ENCODE measurements at regions not wholly inside any gene's neighbourhood (a gene's known extent, or its start where the extent isn't known, plus 50 kb on each side); places are given as distances from the start of the nearest gene placed in this dataset.

- TF ChIP-seq JUND (IDR thresholded peaks at IDR 0.05; ENCODE audit: low read length) (no peak), RXRA (IDR thresholded peaks at IDR 0.05; ENCODE audit: insufficient read depth, low read depth, low read length) (no peak), CTBP2 (IDR thresholded peaks at IDR 0.05; ENCODE audit: borderline replicate concordance, insufficient read depth, insufficient read length, low read length) (no peak), KDM5A (IDR thresholded peaks at IDR 0.05; ENCODE audit: low read length) (no peak), CHD7 (IDR thresholded peaks at IDR 0.05; ENCODE audit: insufficient replicate concordance, low read length) (peak; percentile 96), NANOG (IDR thresholded peaks at IDR 0.05; ENCODE audit: insufficient read depth, low read depth, low read length, poor library complexity, severe bottlenecking) (peak; percentile 90), RFX5 (IDR thresholded peaks at IDR 0.05; ENCODE audit: borderline replicate concordance, low read depth, low read length) (no peak), POLR2A (IDR thresholded peaks at IDR 0.05; ENCODE audit: control extremely low read depth in 1 of 2, low read depth in 2 of 2, low read length in 2 of 2) (no peak), SAP30 (IDR thresholded peaks at IDR 0.05; ENCODE audit: insufficient read depth, insufficient replicate concordance, low read length) (no peak), CHD2 (IDR thresholded peaks at IDR 0.05; ENCODE audit: low read length) (no peak), JUN (IDR thresholded peaks at IDR 0.05; ENCODE audit: low read depth, low read length) (no peak)
Observed at GRCh38 chr15:96087180-96087884, 243.2 kb upstream of the NR2F2 start (continued).

Data from H1 (cell line).